ENCODE measurements at regions not wholly inside any gene's neighbourhood (a gene's known extent, or its start where the extent isn't known, plus 50 kb on each side); places are given as distances from the start of the nearest gene placed in this dataset.
A peak's percentile ranks its signal among the peaks of the same experiment; 100 is the strongest.
"Not testable (repeated sequence)": the region's sequence is repeated elsewhere in the genome, so short reads cannot be mapped to it uniquely, and the experiment has no call there.

- no peak for DNase-seq (ENCODE audit: low spot score)
Observed at GRCh38 chr5:122600924-122601323, 174.0 kb upstream of the SNX2 start.

- DNase-seq (ENCODE audit: low spot score) = no peak
Observed at GRCh38 chr5:122602700-122603099, 172.2 kb upstream of the SNX2 start.

- no peak for DNase-seq (ENCODE audit: low spot score)
Observed at GRCh38 chr5:122605236-122605635, 169.6 kb upstream of the SNX2 start.

- DNase-seq (ENCODE audit: low spot score) = no peak
Observed at GRCh38 chr5:122607818-122608217, 167.1 kb upstream of the SNX2 start.

- DNase-seq (ENCODE audit: low spot score) = no peak
Observed at GRCh38 chr5:122608222-122608621, 166.7 kb upstream of the SNX2 start.

GRCh38 chr5:122611406-122611805, 163.5 kb upstream of the SNX2 start:
- DNase-seq (ENCODE audit: low spot score) = no peak

- DNase-seq (ENCODE audit: low spot score) = no peak
Observed at GRCh38 chr5:122612901-122613300, 162.0 kb upstream of the SNX2 start.

GRCh38 chr5:122615146-122615545, 159.7 kb upstream of the SNX2 start:
- no peak for DNase-seq (ENCODE audit: low spot score)

- DNase-seq (ENCODE audit: low spot score) = no peak
Observed at GRCh38 chr5:122615832-122616231, 159.0 kb upstream of the SNX2 start.

- DNase-seq (ENCODE audit: low spot score) = not testable (repeated sequence)
Observed at GRCh38 chr5:122618046-122618445, 156.8 kb upstream of the SNX2 start.

- DNase-seq (ENCODE audit: low spot score) = not testable (repeated sequence)
Observed at GRCh38 chr5:122620768-122621167, 154.1 kb upstream of the SNX2 start.

- DNase-seq (ENCODE audit: low spot score) = not testable (repeated sequence)
Observed at GRCh38 chr5:122628714-122629113, 146.2 kb upstream of the SNX2 start.

- DNase-seq (ENCODE audit: low spot score) = no peak
Observed at GRCh38 chr5:122629121-122629677, 145.7 kb upstream of the SNX2 start.

GRCh38 chr5:122638581-122638980, 136.3 kb upstream of the SNX2 start:
- DNase-seq (ENCODE audit: low spot score) = no peak

- DNase-seq (ENCODE audit: low spot score) = no peak
Observed at GRCh38 chr5:122639033-122639432, 135.8 kb upstream of the SNX2 start.

- DNase-seq (ENCODE audit: low spot score) = no peak
Observed at GRCh38 chr5:122639864-122640263, 135.0 kb upstream of the SNX2 start.

- no peak for DNase-seq (ENCODE audit: low spot score)
Observed at GRCh38 chr5:122649080-122649479, 125.8 kb upstream of the SNX2 start.

GRCh38 chr5:122653087-122654017, 121.5 kb upstream of the SNX2 start:
- DNase-seq (ENCODE audit: low spot score) = peak; percentile 4

- DNase-seq (ENCODE audit: low spot score) = no peak
Observed at GRCh38 chr5:122656160-122656559, 118.7 kb upstream of the SNX2 start.

- no peak for DNase-seq (ENCODE audit: low spot score)
Observed at GRCh38 chr5:122656577-122656976, 118.3 kb upstream of the SNX2 start.

GRCh38 chr5:122661496-122662180, 113.2 kb upstream of the SNX2 start:
- DNase-seq (ENCODE audit: low spot score) = no peak

- no peak for DNase-seq (ENCODE audit: low spot score)
Observed at GRCh38 chr5:122665051-122665450, 109.8 kb upstream of the SNX2 start.

GRCh38 chr5:122668552-122668951, 106.3 kb upstream of the SNX2 start:
- DNase-seq (ENCODE audit: low spot score) = no peak
